HG02885 (cell line): ENCODE measurements at regions not wholly inside any gene's neighbourhood (a gene's known extent, or its start where the extent isn't known, plus 50 kb on each side); places are given as distances from the start of the nearest gene placed in this dataset.

Experiments used
- ATAC-seq: cut with Tn5 transposase; IDR thresholded peaks from one replicate; pipeline ENCODE4 v1.9.1; 2021; ENCODE audit warnings: mild to moderate bottlenecking; ENCODE audit not compliant: unreplicated experiment, poor library complexity

DNA sequence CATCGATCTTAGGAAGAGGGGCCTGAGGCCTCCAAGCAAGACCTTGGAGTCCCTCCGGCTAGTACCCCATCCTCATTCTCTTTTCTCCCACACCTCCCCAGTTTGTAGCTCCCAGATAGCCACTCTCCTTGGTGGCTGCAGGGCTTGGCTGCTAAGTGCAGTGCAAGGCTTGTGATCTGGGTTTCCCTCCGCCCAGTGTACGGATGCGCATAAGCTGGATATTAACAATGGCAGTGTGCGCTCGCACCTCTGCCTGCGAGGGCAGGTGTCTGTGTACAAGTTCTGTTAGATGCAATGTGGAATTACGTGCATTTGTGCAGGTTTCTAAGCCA, 71.0 kb upstream of the TBCA start:
- no peak for ATAC-seq

DNA sequence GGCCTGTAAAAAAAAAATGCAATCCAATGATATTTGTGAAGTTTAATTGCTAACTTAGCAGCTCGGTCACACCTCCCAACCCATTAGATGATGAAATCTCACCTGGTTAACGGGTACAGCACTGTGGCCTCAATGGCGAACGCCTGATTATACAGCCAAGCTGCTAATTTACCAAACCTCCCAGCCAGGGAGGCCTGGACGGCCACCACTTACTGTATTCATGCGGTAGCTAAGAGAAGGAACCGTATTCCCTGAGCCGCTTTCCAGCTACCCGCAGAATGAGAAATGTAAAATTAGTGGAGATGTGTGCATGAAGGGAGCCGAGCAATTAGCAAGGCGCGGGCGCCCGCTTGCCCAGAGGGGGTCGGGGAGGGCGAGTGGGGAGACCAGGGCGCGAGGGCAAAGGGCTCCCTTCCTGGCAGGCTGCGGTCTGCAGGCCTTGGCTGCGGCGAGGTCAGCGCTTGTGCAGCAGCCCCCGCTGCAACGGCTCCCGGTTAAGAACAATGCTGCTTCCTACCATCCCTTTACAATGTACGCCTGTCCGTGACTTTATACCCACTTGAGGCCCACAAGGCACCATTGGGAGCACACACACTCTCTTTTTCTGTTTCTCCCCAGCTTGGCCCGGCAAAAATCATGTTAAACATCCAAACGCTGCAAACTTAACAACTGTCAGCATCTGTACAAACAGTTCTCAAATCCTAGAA, 70.4 kb upstream of the TBCA start:
- no peak for ATAC-seq

DNA sequence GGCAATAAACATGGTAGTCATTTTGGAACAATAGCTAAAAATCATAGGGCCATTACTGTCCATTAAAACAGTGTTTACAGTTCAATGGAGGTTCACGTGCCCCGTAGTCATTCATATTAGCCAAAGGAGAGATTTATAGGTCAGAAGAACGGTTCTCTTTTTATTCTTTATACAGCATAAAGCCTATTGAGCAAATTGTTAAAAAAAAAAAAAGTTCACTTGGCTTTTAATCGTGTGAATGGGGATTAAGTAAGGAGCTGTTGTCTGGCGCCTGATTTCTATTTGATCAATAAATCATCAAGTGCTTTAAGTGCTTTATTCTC, 69.1 kb upstream of the TBCA start:
- no peak for ATAC-seq

DNA sequence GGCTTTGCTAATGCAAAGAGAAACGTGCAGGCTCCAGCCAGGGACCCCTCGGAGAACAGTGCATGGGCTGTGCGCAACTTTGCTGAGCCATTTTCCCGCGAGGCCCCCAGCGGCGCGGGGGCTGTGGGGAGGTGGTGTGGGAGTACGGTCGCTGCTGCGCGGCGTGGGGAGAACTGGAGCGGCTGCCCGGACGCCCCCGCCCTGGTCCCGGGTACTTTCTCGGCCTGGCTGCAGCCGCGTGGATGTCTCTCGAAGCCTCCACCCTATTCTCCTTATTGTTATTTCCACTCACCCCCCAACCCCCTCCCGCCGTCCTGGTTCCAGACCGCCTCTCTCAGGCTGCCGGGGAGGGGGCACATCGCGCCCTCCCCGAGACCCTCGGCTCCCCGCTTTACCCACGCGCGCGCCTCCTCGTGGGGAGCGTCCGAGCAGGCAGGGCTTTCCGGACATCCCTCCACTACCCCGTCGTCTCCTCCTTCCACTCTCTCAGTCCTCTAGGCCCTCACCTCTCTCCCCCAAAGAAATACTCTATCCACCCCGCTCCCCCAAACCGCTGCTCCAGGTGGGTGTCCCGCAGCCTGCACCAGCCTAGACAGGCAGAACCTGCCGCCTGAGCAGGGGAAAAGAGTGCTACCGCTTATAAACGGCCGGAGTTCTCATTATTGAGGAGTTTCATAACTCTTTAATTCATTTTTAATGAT, 68.6 kb upstream of the TBCA start:
- no peak for ATAC-seq

DNA sequence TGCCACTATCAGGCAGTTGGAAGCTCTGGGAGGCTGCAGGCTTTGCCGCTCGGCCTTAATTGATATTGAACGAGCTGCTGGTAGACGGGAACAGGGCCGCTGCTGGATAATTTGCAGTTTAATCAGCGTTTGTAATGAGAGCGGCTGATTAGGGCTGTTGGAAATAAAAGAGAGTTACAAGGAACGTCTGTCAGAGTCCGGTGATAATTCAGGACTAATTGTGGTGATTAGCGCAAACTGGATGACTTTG, 68.2 kb upstream of the TBCA start:
- ATAC-seq, result no peak

DNA sequence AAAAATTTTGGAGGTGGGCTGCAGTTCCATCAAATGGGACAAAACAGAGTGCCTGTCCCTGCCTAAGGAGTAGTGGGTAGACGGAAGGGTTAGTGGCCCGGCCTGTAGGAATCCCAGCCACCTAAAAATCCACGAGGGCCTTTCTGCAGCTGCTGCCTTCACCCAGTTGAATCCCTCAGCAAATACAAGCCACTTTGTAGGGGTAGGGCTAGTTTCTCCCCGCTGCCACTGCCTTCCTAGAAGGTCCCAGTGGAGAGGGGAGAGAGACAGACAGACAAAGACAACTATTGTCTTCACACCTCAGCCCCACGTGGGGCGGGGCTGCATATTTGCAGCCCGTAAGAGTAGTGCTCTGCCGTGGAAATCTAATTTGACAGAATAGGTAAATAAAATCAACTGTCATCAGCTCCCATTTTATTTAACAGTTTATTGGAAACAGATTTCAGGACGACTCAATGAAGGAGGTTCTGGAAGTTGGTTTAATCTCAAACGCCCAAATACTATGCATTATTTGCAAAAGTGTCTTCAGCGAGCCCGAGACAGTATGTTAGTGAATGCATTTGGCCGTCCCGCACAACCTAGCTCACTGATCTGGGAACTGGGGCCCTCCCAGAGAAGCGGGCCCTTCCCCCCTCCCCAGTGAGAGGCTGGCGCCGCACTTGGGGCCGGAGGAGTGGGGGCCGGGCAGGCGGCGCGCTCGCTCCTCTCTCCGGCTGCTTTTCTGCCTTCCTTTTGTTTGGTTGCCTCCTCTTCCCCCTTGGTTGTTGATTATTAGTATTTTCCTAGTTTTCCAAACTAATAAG, 67.6 kb upstream of the TBCA start:
- ATAC-seq, result no peak

DNA sequence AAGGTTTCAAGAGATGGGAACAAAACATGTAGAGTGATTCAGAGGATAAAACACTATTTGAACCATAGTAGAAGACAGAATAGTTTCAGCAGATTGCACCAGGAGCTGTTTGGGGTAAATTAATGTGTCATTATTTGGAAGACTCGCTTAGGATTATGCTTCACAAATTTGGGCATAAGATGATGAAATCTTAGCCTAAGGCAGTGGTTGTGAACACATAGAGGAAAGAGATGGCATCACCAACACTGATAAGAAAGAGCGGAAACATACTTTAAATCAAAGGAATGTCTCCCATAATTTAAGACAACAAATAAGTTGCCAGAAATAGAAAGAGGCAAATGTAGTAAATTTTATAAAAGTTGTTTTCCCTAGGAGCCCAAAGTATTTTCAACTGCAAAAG, 66.1 kb upstream of the TBCA start:
- ATAC-seq, result no peak

DNA sequence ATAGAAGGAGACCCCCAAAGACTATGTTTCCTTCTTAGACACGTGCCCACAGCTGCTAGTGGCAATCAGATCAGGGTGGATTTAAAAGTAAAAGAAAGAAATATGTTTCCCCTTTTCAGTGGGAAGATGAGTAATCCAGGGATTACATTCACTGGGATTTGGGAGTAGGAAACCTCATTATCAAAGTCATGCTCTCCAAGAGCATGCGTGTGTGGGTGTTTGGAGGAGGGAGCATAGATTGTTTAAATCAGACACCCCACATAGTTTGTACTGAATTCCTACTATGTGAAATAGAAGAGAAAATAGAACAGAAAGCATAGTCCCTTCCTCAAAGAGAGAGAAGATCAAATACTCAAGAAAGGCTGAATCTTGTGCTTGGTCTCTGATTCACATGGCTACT, 65.5 kb upstream of the TBCA start:
- ATAC-seq, result no peak

DNA sequence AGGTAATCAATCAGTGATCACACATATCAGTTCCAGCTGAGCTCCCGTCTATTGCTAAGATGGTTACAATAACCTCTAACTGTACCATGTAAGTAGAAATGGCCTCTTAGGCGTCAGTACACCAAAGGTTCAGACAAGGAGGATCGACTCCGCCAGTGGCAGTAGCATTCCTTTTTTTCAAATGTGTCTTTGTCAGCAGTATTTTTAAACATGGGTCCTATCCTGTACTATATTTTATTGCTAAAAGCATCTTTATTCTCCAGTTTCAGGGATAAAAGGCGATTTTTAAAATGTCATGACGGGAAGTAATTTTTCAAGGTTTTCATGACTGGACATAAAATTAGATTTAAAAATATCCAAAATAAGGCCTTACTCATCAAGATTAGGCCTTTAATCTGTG, 64.8 kb upstream of the TBCA start:
- no peak for ATAC-seq

DNA sequence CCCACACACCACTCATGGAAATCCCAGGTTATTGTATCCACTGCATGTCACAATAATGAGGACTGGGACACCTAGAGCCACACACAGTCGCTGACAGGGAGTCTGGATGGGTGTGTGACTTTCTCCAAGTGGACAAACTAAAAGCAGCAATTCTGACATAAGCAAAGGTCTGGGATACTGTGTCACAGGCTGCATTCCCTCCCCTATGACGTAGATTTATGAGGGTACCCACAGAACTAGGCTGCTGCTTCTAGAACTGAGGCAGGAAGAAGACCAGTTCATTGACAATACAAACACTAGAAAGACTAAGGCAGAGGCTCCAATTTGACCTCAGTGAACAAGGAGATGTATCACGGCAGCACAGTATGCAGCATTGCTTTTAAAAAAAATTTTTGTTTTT, 63.6 kb upstream of the TBCA start:
- no peak for ATAC-seq

DNA sequence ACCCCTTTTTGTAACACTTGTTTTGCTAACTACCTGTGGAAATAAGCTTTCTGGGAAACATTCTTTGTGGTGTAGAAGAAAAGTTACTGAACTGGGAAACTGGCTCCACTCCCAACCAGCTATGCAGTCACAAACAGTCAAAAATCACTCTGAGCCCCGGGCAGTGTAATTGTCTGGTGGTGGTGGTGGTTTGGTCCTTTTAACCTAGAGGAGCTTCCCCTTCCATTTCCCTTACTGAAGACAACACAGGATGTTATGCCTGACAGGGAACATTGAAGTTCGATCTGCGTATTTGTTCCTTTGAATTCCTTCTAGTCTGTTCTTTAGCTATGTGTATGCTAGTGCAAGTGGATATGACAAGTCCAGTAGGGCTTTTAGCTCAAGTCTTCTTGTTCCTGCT, 56.8 kb upstream of the TBCA start:
- no peak for ATAC-seq

DNA sequence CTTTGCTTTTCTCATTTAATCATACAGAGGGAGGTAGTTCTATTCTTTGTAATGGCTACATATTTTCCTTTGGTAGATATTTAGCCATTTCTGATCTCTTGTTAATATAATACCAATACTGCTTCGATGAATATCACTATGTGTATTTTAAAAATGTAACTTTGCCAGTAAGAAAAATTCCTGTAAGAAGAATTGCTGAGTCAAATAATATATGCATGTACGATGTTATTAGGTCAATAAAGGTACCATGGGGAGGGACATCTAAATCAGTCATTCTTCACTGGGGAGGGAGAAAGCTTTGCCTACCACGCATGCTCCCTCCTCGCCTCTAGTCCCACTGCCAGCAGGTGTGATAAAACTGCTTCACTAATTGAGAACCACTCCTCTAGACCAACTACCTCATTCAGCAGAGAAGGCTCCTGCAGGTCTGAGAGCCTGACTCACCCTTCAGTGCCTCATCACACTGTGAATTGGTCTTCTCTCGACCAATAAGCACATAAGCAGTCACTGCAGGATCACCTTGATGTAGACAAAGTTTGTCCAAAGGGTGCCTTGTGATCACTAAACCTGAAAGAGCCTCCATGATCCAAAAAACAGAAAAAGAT, 56.1 kb upstream of the TBCA start:
- no peak for ATAC-seq

DNA sequence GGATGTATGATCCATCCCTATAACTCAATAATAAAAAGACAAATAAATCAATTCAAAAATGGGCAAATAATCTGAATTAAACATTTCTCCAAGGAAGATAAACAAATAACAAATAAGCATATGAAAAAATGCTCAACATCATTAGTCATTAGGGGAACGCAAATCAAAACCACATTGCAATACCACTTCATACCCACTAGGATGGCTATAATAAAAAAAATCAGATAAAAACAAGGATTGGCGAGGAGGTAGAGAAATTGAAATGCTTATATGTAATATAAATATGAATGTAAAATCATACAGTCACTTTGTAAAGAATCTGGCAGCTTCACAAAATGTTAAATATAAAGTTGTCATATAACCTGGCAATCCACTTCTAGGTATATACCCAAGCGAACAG, 52.3 kb upstream of the TBCA start:
- no peak for ATAC-seq
